ENCODE measurements at regions not wholly inside any gene's neighbourhood (a gene's known extent, or its start where the extent isn't known, plus 50 kb on each side); places are given as distances from the start of the nearest gene placed in this dataset.
"Not testable (repeated sequence)": the region's sequence is repeated elsewhere in the genome, so short reads cannot be mapped to it uniquely, and the experiment has no call there.

GRCh38 chr6:14547284-14547998 lies 429.9 kb downstream of the CD83 start:
- H3K27ac ChIP-seq = no peak overlapping the region
- no peak overlapping the region for H3K9ac ChIP-seq
- H2AFZ ChIP-seq = no peak overlapping the region
- no peak overlapping the region for H3K4me2 ChIP-seq (ENCODE audit: low read length)
- H3K27me3 ChIP-seq (ENCODE audit: control insufficient read depth, insufficient read depth, low read length) = no peaks in the 10 kb centered on the region
- no peak overlapping the region for H3K4me3 ChIP-seq (ENCODE audit: low read depth, low read length)
- no peaks in the 10 kb centered on the region for H3K36me3 ChIP-seq (ENCODE audit: control insufficient read depth, insufficient read depth, low read length)
- no peak for TF ChIP-seq CTCF (IDR thresholded peaks at IDR 0.05)
- no peaks in the 10 kb centered on the region for H3K79me2 ChIP-seq
- H3K4me1 ChIP-seq = no peaks in the 10 kb centered on the region
- H3K9me3 ChIP-seq (ENCODE audit: control insufficient read depth, low read length) = no peaks in the 10 kb centered on the region

GRCh38 chr6:14549304-14549770 lies 431.8 kb downstream of the CD83 start:
- H3K36me3 ChIP-seq (ENCODE audit: control insufficient read depth, insufficient read depth, low read length) = no peaks in the 10 kb centered on the region
- H3K27me3 ChIP-seq (ENCODE audit: control insufficient read depth, insufficient read depth, low read length) = no peaks in the 10 kb centered on the region
- H3K9me3 ChIP-seq (ENCODE audit: control insufficient read depth, low read length) = no peaks in the 10 kb centered on the region
- TF ChIP-seq CTCF (IDR thresholded peaks at IDR 0.05) = no peak
- H2AFZ ChIP-seq = no peak overlapping the region
- no peaks in the 10 kb centered on the region for H3K79me2 ChIP-seq
- no peaks in the 10 kb centered on the region for H3K4me1 ChIP-seq
- H3K9ac ChIP-seq = no peak overlapping the region
- no peak overlapping the region for H3K4me2 ChIP-seq (ENCODE audit: low read length)
- no peak overlapping the region for H3K27ac ChIP-seq
- no peak overlapping the region for H3K4me3 ChIP-seq (ENCODE audit: low read depth, low read length)

GRCh38 chr6:14549871-14550270 lies 432.3 kb downstream of the CD83 start:
- no peak overlapping the region for H3K27ac ChIP-seq
- no peaks in the 10 kb centered on the region for H3K27me3 ChIP-seq (ENCODE audit: control insufficient read depth, insufficient read depth, low read length)
- H3K79me2 ChIP-seq = no peaks in the 10 kb centered on the region
- no peak overlapping the region for H3K4me3 ChIP-seq (ENCODE audit: low read depth, low read length)
- H3K9me3 ChIP-seq (ENCODE audit: control insufficient read depth, low read length) = no peaks in the 10 kb centered on the region
- TF ChIP-seq CTCF (IDR thresholded peaks at IDR 0.05) = no peak
- no peaks in the 10 kb centered on the region for H3K4me1 ChIP-seq
- no peak overlapping the region for H3K9ac ChIP-seq
- no peak overlapping the region for H2AFZ ChIP-seq
- no peaks in the 10 kb centered on the region for H3K36me3 ChIP-seq (ENCODE audit: control insufficient read depth, insufficient read depth, low read length)
- no peak overlapping the region for H3K4me2 ChIP-seq (ENCODE audit: low read length)

- Histone ChIP-seq H3K79me2 (no peaks in the 10 kb centered on the region), H3K27me3 (ENCODE audit: control insufficient read depth, insufficient read depth, low read length) (no peaks in the 10 kb centered on the region), H2AFZ (no peak overlapping the region), H3K4me2 (ENCODE audit: low read length) (no peak overlapping the region), H3K4me1 (no peaks in the 10 kb centered on the region), H3K27ac (no peak overlapping the region), H3K36me3 (ENCODE audit: control insufficient read depth, insufficient read depth, low read length) (no peaks in the 10 kb centered on the region), H3K9me3 (ENCODE audit: control insufficient read depth, low read length) (no peaks in the 10 kb centered on the region), H3K4me3 (ENCODE audit: low read depth, low read length) (no peak overlapping the region), H3K9ac (no peak overlapping the region)
- TF ChIP-seq CTCF (IDR thresholded peaks at IDR 0.05) = no peak
Measured at GRCh38 chr6:14550410-14550809, 432.8 kb downstream of the CD83 start.

- Histone ChIP-seq H2AFZ (no peak overlapping the region), H3K4me1 (no peaks in the 10 kb centered on the region), H3K9ac (no peak overlapping the region), H3K36me3 (ENCODE audit: control insufficient read depth, insufficient read depth, low read length) (no peaks in the 10 kb centered on the region), H3K79me2 (no peaks in the 10 kb centered on the region), H3K4me3 (ENCODE audit: low read depth, low read length) (no peak overlapping the region), H3K27me3 (ENCODE audit: control insufficient read depth, insufficient read depth, low read length) (no peaks in the 10 kb centered on the region), H3K27ac (no peak overlapping the region), H3K9me3 (ENCODE audit: control insufficient read depth, low read length) (no peaks in the 10 kb centered on the region), H3K4me2 (ENCODE audit: low read length) (no peak overlapping the region)
- no peak for TF ChIP-seq CTCF (IDR thresholded peaks at IDR 0.05)
Measured at GRCh38 chr6:14550822-14551221, 433.2 kb downstream of the CD83 start.

- not testable (repeated sequence) for H3K36me3 ChIP-seq (ENCODE audit: control insufficient read depth, insufficient read depth, low read length); H3K4me1 ChIP-seq; H2AFZ ChIP-seq; H3K27me3 ChIP-seq (ENCODE audit: control insufficient read depth, insufficient read depth, low read length); H3K79me2 ChIP-seq; H3K4me2 ChIP-seq (ENCODE audit: low read length); H3K4me3 ChIP-seq (ENCODE audit: low read depth, low read length); H3K27ac ChIP-seq; H3K9ac ChIP-seq; H3K9me3 ChIP-seq (ENCODE audit: control insufficient read depth, low read length)
Measured at GRCh38 chr6:14551601-14552000, 434.0 kb downstream of the CD83 start.

Measured in parathyroid adenoma (tissue), 2 donors.